Adrenal gland (tissue), 5 donors: ENCODE measurements at regions not wholly inside any gene's neighbourhood (a gene's known extent, or its start where the extent isn't known, plus 50 kb on each side); places are given as distances from the start of the nearest gene placed in this dataset.

ENCODE experiments used
- CTCF ChIP-seq, 6 experiments: fragments of 450-650 bp in 4 of 6; fragments of 200-600 bp in 2 of 6; sonication (generic) in 1 of 6; IDR thresholded peaks; 1 replicate in 5 of 6; 2 replicates in 1 of 6; pipeline versions ENCODE4 v1.5.1 to v1.8.0; 2016 to 2021; ENCODE audit warnings: antibody characterized with exemption in 6 of 6, mild to moderate bottlenecking in 2 of 6, moderate library complexity in 1 of 6
- POLR2A ChIP-seq, 2 donors: fragments of 450-650 bp; IDR thresholded peaks; one replicate each; pipeline ENCODE4 v1.6.1; 2017; ENCODE audit warnings: antibody characterized with exemption in 2 of 2, mild to moderate bottlenecking in 2 of 2, moderate library complexity in 1 of 2
- donor health status: DM: no; HTN: no; CAD: no.

- no peak for TF ChIP-seq CTCF (IDR thresholded peaks at IDR 0.05)
- no peak for TF ChIP-seq POLR2A (IDR thresholded peaks at IDR 0.05)
These were observed 58.8 kb upstream of the PRR23C start for GRCh38 chr3:139103484-139103883.
